Suppressor macrophage (primary cell): ENCODE measurements at regions not wholly inside any gene's neighbourhood (a gene's known extent, or its start where the extent isn't known, plus 50 kb on each side); places are given as distances from the start of the nearest gene placed in this dataset.
"Not testable (repeated sequence)": the region's sequence is repeated elsewhere in the genome, so short reads cannot be mapped to it uniquely, and the experiment has no call there.

ENCODE experiments used
- DNase-seq, 4 experiments: peaks; one replicate each; pipeline ENCODE4 v3.0.0-alpha.2; 2020 to 2022

- no peak for DNase-seq
Observed at GRCh38 chr19:30278882-30279254, 93.3 kb upstream of the ZNF536 start.

DNA sequence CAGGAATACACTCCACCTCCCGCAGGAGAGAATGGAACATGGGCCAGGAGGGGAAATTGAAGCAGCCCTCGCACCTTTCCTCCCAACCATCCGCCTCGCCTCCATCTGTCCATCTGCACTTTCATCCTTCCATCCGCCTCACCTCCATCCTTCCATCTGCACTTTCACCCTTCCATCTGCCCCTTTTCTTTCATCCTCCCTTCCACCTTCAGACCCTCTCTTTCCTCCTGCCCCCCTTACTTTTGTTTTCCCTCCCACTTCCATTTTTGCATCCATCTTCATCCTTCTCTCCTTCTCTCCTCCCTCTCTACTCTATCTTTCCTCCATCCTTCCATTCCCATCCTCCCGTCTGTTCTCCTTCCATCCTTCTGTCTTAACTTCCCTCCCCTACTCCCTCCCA lies 92.2 kb upstream of the ZNF536 start:
- DNase-seq, result no peak

- DNase-seq, result no peak
Observed at GRCh38 chr19:30281906-30282305, 90.3 kb upstream of the ZNF536 start.

GRCh38 chr19:30283556-30283955 lies 88.6 kb upstream of the ZNF536 start:
- no peak for DNase-seq

GRCh38 chr19:30284209-30284608 lies 88.0 kb upstream of the ZNF536 start:
- no peak for DNase-seq

DNA sequence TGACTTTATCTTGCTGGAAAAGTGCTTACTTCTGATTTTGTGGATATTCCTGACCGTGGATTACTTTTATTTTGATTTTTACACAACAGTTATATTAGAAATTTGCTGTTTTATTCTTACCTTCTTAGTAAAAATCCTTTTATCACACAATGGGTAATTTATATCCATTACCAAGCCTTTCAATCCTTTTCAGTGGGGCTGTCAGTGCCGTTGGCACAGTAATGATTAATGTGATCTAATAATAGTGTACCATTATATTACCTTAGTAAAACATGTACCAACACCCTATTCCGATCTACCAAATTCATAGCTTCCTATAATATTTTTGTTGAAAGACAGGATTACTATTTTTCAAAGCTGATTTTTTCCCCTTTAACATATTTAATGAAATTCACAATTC lies 87.3 kb upstream of the ZNF536 start:
- DNase-seq, result no peak

DNA sequence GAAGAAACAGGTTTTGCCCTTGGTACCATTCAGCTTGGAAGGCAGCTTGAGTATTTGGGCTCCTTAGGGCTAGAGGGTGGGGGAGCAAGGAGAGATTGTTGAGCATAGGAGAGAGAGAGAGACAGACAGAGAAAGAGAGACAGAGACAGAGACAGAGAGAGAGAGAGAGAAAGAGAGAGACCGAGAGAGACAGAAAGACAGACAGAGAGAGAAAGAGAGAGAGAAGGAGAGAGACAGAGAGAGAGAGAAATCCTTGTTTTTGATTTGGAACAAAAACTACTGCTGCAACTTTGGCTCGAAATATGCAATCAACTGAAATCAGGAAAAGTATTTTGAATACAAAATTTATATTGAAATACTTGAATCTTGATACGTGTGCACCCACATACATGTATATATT lies 85.8 kb upstream of the ZNF536 start:
- DNase-seq, result no peak

GRCh38 chr19:30287259-30287658 lies 84.9 kb upstream of the ZNF536 start:
- DNase-seq, result no peak

DNA sequence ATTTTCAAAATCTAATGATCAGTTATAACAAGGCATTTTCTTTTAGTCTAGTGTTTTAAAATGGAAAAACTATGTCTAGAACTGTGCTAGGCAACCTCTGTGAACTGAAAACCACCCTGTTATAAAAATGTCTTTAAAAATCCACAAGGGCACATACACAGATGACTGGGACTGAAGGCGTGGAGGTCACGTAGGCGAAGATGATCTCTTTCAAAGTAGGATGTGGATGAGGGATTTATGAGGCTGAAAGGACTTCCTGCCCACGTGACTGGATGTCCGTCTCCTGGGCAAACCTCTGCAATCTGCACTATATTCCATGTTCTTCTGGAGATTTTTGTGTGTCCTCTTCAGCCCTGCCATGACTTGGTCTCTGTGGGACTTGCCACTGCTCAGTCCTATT lies 84.2 kb upstream of the ZNF536 start:
- DNase-seq, result no peak

GRCh38 chr19:30288911-30289310 lies 83.3 kb upstream of the ZNF536 start:
- no peak for DNase-seq

DNA sequence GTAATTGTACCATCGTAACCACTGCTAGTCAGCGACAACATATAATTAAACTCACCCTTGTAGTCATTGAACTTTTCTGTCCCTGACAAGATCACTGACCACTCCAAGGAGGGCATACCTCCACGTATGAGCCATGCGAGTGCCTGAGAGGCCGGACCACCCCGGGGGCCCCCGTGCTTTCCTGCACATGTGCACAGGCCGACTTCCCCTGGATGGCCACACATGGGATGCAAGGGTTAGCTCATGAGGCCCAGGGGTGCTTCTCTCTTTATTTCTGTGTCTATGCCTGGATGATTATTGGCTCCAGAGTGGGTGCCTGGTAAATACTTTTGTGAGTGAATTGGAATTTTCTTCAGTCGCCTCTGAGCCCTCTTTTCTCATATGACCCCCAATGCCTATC lies 82.8 kb upstream of the ZNF536 start:
- DNase-seq, result no peak

DNA sequence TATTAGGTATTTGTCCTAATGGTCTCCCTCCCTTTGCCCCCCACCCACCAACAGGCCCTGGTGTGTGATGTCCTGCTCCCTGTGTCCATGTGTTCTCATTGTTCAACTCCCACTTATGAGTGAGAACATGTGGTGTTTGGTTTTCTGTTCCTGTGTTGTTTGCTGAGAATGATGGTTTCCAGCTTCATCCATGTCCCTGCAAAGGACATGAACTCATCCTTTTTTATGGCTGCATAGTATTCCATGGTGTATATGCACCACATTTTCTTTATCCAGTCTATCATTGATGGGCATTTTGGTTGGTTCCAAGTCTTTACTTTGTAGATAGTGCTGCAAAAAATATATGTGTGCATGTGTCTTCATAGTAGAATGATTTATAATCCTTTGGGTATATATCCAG lies 81.4 kb upstream of the ZNF536 start:
- DNase-seq, result not testable (repeated sequence)

GRCh38 chr19:30293051-30293785 lies 79.0 kb upstream of the ZNF536 start:
- DNase-seq, result no peak

- DNase-seq, result no peak
Observed at GRCh38 chr19:30297969-30298368, 74.2 kb upstream of the ZNF536 start.

DNA sequence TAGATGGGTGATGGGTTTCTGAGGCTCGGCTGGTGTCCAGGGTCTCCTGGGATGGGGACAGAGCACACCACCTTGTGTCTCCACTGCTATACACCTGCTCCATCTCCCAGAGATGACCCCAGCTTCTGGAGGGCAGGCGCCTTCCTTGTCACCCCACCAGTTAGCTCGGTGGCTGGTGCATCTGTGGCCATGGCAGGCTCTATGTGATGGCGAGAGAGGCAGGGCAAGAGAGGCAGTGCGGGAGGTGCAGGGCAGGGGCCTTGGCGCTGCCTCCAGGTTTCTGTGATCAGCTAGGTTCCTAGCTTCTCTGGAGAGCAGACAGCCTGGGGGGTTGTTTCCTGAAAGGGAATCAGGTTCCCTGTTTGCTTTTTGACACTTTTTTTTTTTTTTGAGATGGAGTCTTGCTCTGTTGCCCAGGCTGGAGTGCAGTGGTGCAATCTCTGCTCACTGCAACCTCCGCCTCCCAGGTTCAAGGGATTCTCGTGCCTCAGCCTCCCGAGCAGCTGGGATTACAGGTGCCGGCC lies 69.0 kb upstream of the ZNF536 start:
- DNase-seq, result no peak

DNA sequence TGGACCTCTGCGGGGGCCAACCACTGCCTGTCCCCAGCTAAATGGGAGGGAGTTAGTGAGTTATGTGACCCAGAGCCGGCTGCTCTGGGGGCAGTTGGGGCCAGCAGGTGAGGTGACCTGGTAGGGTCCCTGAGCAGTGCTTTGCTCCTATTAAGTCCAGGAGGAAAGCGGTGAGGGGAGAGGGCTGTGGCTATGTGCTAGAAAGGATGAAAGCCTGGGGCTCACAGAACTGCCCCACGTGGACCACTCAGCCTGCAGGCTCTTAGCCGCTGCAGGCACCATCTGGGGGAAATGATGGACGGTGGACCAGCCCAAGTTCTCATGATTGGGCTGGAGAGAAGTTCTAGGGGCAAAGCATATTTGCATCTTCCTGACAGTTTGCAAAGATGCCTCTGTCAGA lies 67.6 kb upstream of the ZNF536 start:
- no peak for DNase-seq

- DNase-seq, result no peak
Observed at GRCh38 chr19:30305346-30306060, 66.7 kb upstream of the ZNF536 start.

- DNase-seq, result no peak
Observed at GRCh38 chr19:30307191-30307974, 64.8 kb upstream of the ZNF536 start.

- DNase-seq, result no peak
Observed at GRCh38 chr19:30309176-30309575, 63.0 kb upstream of the ZNF536 start.

- no peak for DNase-seq
Observed at GRCh38 chr19:30309905-30310601, 62.1 kb upstream of the ZNF536 start.

DNA sequence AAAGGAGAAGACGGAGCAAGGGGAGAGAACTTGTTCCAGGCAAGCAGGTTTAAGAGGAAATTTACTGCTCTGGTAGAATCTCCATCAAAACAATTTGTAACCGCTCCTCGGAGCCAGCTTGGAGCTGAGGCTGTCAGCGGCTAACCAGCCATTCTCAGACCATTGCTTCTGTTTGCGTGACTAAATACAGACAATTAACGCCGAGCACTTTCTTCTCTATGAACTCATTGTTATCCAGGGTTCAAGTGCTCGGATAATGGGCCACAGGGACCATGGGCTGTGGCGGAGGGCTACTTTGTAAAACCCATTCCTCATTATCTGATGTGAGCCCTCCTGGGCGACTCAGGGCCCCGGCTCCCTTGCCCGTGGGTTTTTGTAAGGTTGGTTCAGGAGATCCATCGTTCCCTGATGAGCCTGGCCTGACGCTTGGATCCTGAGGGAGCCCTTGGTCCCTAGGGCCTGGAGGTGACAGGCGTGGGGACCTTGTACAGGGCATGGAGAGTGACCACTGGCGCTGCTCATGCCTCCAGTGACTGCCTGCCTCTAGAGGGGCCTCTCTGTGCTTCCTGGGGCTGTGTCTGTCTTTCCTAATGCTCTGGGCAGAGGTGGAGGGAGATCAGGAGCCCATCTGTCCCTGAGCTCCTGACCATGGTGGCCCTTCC lies 61.5 kb upstream of the ZNF536 start:
- no peak for DNase-seq

DNA sequence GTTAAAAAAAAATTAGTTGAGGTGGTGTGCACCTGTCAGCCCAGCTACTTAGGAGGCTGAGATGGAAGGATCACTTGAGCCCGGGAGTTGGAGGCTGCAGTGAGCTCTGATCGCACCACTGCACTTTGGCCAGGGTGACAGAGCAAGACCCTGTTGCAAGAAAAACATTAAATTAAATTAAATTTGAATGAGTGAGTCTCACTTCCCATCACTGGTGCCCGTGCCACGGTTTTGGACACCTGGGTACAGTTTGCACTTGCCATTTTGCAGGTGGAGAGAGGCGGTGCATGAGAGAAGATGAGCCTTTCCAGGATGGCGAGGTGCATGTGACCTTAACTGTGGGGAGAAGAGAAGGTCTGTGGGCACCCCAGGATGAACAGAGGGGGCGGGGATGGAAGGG lies 60.3 kb upstream of the ZNF536 start:
- DNase-seq, result no peak
